ENCODE measurements at regions not wholly inside any gene's neighbourhood (a gene's known extent, or its start where the extent isn't known, plus 50 kb on each side); places are given as distances from the start of the nearest gene placed in this dataset.

- ChIA-PET RAD21 (ENCODE audit: low non-redundant PET in 1 of 2, low total read pairs in 2 of 2, uncharacterized antibody in 2 of 2, unreplicated experiment in 2 of 2) (no interaction called here), CTCF (no interaction called here), POLR2A (no interaction called here)
- no peak overlapping the region for H3K4me3 ChIP-seq (replicated peaks in 1 of 2; ENCODE audit: low read depth in 1 of 2, low read length in 2 of 2)
- H3K36me3 ChIP-seq (ENCODE audit: control insufficient read depth in 1 of 2, insufficient read depth in 2 of 2, low read length in 2 of 2) = no peaks in the 10 kb centered on the region
- BruUV-seq (replicated peaks) = no TSS peak
- no peak overlapping the region for H3K4me2 ChIP-seq (ENCODE audit: low read length)
- no peaks in the 10 kb centered on the region for H3K27me3 ChIP-seq (ENCODE audit: insufficient read depth, low read length)
- TF ChIP-seq ELF1 (IDR thresholded peaks at IDR 0.05; ENCODE audit: borderline replicate concordance, low read depth) = no peak
- TF ChIP-seq MAX (IDR thresholded peaks at IDR 0.05) = no peak
- TF ChIP-seq YY1 (IDR thresholded peaks at IDR 0.05; ENCODE audit: extremely low read depth, insufficient replicate concordance, low read depth, low read length) = no peak
- TF ChIP-seq SRF (IDR thresholded peaks at IDR 0.05; ENCODE audit: low read depth) = no peak
- TF ChIP-seq RAD21 (IDR thresholded peaks at IDR 0.05; ENCODE audit: low read depth) = no peak
- TF ChIP-seq SP1 (IDR thresholded peaks at IDR 0.05; ENCODE audit: low read depth) = no peak
- TF ChIP-seq TCF7L2 (IDR thresholded peaks at IDR 0.05; ENCODE audit: borderline replicate concordance, extremely low read depth, insufficient read depth, insufficient read length) = no peak
- H3K4me1 ChIP-seq (ENCODE audit: control insufficient read depth in 1 of 2, insufficient read depth in 2 of 2, low read length in 2 of 2) = no peaks in the 10 kb centered on the region
- no peak for ATAC-seq
- no peaks in the 10 kb centered on the region for H3K79me2 ChIP-seq (ENCODE audit: insufficient read depth, low read length)
- no peaks in the 10 kb centered on the region for H4K20me1 ChIP-seq (ENCODE audit: insufficient read depth)
- no peaks in the 10 kb centered on the region for H3K9me3 ChIP-seq (ENCODE audit: control insufficient read depth in 1 of 2, insufficient read depth in 1 of 2, low read depth in 1 of 2, low read length in 2 of 2)
- no peak for DNase-seq (ENCODE audit: low read depth, low spot score)
- H3K9ac ChIP-seq (ENCODE audit: low read length) = no peak overlapping the region
- H3K27ac ChIP-seq (ENCODE audit: low read depth, low read length) = no peak overlapping the region
- no peaks in the 10 kb centered on the region for H3K9me2 ChIP-seq (ENCODE audit: insufficient read depth)
- intact Hi-C loops (cut with micrococcal nuclease) = no loop called here
- H2AFZ ChIP-seq (ENCODE audit: low read depth, low read length, poor library complexity, severe bottlenecking) = no peak overlapping the region
Measured at GRCh38 chr6:37095997-37096396, 74.0 kb upstream of the PIM1 start.

- Histone ChIP-seq H3K79me2 (ENCODE audit: insufficient read depth, low read length) (no peaks in the 10 kb centered on the region), H3K4me3 (replicated peaks in 1 of 2; ENCODE audit: low read depth in 1 of 2, low read length in 2 of 2) (no peak overlapping the region), H3K27ac (ENCODE audit: low read depth, low read length) (no peak overlapping the region), H3K4me2 (ENCODE audit: low read length) (no peak overlapping the region), H3K27me3 (ENCODE audit: insufficient read depth, low read length) (no peaks in the 10 kb centered on the region), H3K4me1 (ENCODE audit: control insufficient read depth in 1 of 2, insufficient read depth in 2 of 2, low read length in 2 of 2) (peaks cover 4 to 6% of the 10 kb centered on the region in 2 experiments; a peak in 3 of 4 replicates), H3K36me3 (ENCODE audit: control insufficient read depth in 1 of 2, insufficient read depth in 2 of 2, low read length in 2 of 2) (no peaks in the 10 kb centered on the region), H4K20me1 (ENCODE audit: insufficient read depth) (no peaks in the 10 kb centered on the region), H3K9me2 (ENCODE audit: insufficient read depth) (no peaks in the 10 kb centered on the region), H3K9me3 (ENCODE audit: control insufficient read depth in 1 of 2, insufficient read depth in 1 of 2, low read depth in 1 of 2, low read length in 2 of 2) (no peaks in the 10 kb centered on the region), H2AFZ (ENCODE audit: low read depth, low read length, poor library complexity, severe bottlenecking) (no peak overlapping the region), H3K9ac (ENCODE audit: low read length) (no peak overlapping the region)
- DNase-seq (ENCODE audit: low read depth, low spot score) (no peak), ATAC-seq (no peak)
- TF ChIP-seq ZBTB33 (IDR thresholded peaks at IDR 0.05; ENCODE audit: extremely low read depth, insufficient replicate concordance, low read length) (no peak), POLR2A (IDR thresholded peaks at IDR 0.05; ENCODE audit: borderline replicate concordance, extremely low read depth, insufficient read depth, insufficient read length) (no peak), TCF7L2 (IDR thresholded peaks at IDR 0.05; ENCODE audit: borderline replicate concordance, extremely low read depth, insufficient read depth, insufficient read length) (no peak), REST (IDR thresholded peaks at IDR 0.05; ENCODE audit: low read depth) (no peak), RAD21 (IDR thresholded peaks at IDR 0.05; ENCODE audit: low read depth) (no peak), POLR2AphosphoS5 (IDR thresholded peaks at IDR 0.05; ENCODE audit: low read depth, low read length) (no peak), MAX (IDR thresholded peaks at IDR 0.05) (no peak), SP1 (IDR thresholded peaks at IDR 0.05; ENCODE audit: low read depth) (no peak), CBX3 (IDR thresholded peaks at IDR 0.05; ENCODE audit: low read depth) (no peak), ELF1 (IDR thresholded peaks at IDR 0.05; ENCODE audit: borderline replicate concordance, low read depth) (no peak)
- ChIA-PET CTCF (no interaction called here), RAD21 (ENCODE audit: low non-redundant PET in 1 of 2, low total read pairs in 2 of 2, uncharacterized antibody in 2 of 2, unreplicated experiment in 2 of 2) (no interaction called here), POLR2A (no interaction called here)
- intact Hi-C loops (cut with micrococcal nuclease) = no loop called here
- BruUV-seq (replicated peaks) = no TSS peak
Measured at GRCh38 chr6:37097335-37097734, 72.6 kb upstream of the PIM1 start.
